ENCODE measurements at regions not wholly inside any gene's neighbourhood (a gene's known extent, or its start where the extent isn't known, plus 50 kb on each side); places are given as distances from the start of the nearest gene placed in this dataset.

GRCh38 chr12:126648074-126648473, 1582.8 kb downstream of the AACS start:
- ChIA-PET CTCF (ENCODE audit: partially characterized antibody) (interaction anchor here (0.5 to 1.2 kb wide), 3 partner anchors 11 to 50 kb away, joined by 3 to 4 read pairs (median 4); no protein-coding TSS in a partner anchor), POLR2A (ENCODE audit: partially characterized antibody) (no interaction called here)
- Histone ChIP-seq H3K9ac (replicated peaks in 1 of 4; ENCODE audit: extremely low read depth in 1 of 4, low read depth in 3 of 4, low read length in 3 of 4) (no peak overlapping the region), H3K4me2 (ENCODE audit: insufficient read depth in 1 of 2, low read depth in 2 of 2, low read length in 2 of 2) (no peak overlapping the region), H2BK20ac (ENCODE audit: low read length) (no peak overlapping the region), H2BK5ac (ENCODE audit: low read depth, low read length) (no peak overlapping the region), H3K27me3 (replicated peaks in 1 of 4; ENCODE audit: control insufficient read depth in 3 of 4, extremely low read depth in 1 of 4, insufficient read depth in 3 of 4, low read length in 3 of 4) (no peaks in the 10 kb centered on the region), H3K18ac (ENCODE audit: extremely low read depth, low read length) (no peak overlapping the region), H3K14ac (ENCODE audit: insufficient read length) (no peak overlapping the region), H2BK120ac (replicated peaks; ENCODE audit: low read depth, low read length) (no peak overlapping the region), H2BK12ac (ENCODE audit: low read depth, low read length) (no peak overlapping the region), H2AFZ (ENCODE audit: low read length) (no peak overlapping the region), H2BK15ac (ENCODE audit: low read length) (no peak overlapping the region), H3K79me1 (ENCODE audit: low read depth, low read length) (no peaks in the 10 kb centered on the region), H4K91ac (replicated peaks; ENCODE audit: insufficient read length, low read length) (no peak overlapping the region), H2AK5ac (ENCODE audit: low read depth, low read length) (no peak overlapping the region), H3K23me2 (ENCODE audit: low read depth, low read length) (no peaks in the 10 kb centered on the region), H3K9me3 (ENCODE audit: insufficient read depth in 2 of 2, low read depth in 1 of 2, low read length in 1 of 2) (no peaks in the 10 kb centered on the region), H3K23ac (ENCODE audit: insufficient read length) (no peak overlapping the region), H4K20me1 (replicated peaks in 1 of 2; ENCODE audit: control insufficient read depth in 1 of 2, insufficient read depth in 2 of 2, low read length in 2 of 2) (no peaks in the 10 kb centered on the region), H3K36me3 (ENCODE audit: control insufficient read depth in 2 of 4, insufficient read depth in 4 of 4, low read length in 3 of 4) (no peaks in the 10 kb centered on the region), H3K56ac (replicated peaks; ENCODE audit: insufficient read length, low read depth, low read length) (no peak overlapping the region), H3K4me1 (replicated peaks in 1 of 4; ENCODE audit: control insufficient read depth in 3 of 4, insufficient read depth in 4 of 4, low read length in 3 of 4) (no peaks in the 10 kb centered on the region), H4K8ac (ENCODE audit: extremely low read depth, insufficient read depth, low read length) (no peak overlapping the region), H3K4me3 (ENCODE audit: extremely low read depth in 1 of 4, insufficient read depth in 2 of 4, low read depth in 3 of 4, low read length in 4 of 4) (no peak overlapping the region), H3K27ac (ENCODE audit: low read depth, low read length) (no peak overlapping the region), H3K79me2 (ENCODE audit: control insufficient read depth in 1 of 2, insufficient read depth in 2 of 2, low read length in 2 of 2) (no peaks in the 10 kb centered on the region), H3K4ac (replicated peaks; ENCODE audit: insufficient read length, low read depth, low read length) (no peak overlapping the region), H4K5ac (ENCODE audit: insufficient read length, low read depth, low read length) (no peak overlapping the region)
- FAIRE-seq, result no peak
- 92% methylated on average over 5 of the region's 5 CpGs; no CpG with 5 or more reads in 1 of the 2 experiments for WGBS, 2 experiments (ENCODE audit: extremely low coverage in 1 of 2, insufficient coverage in 1 of 2, insufficient read length in 1 of 2, insufficient replicate concordance in 2 of 2, low coverage in 1 of 2, low lambda C conversion rate in 2 of 2, missing lambda C conversion rate in 1 of 2)
- DNase-seq (ENCODE audit: low read depth in 1 of 2, low spot score in 2 of 2), result no peak
- TF ChIP-seq TEAD4 (IDR thresholded peaks at IDR 0.05; ENCODE audit: low read depth, low read length), result no peak
- no peak for TF ChIP-seq POLR2A (IDR thresholded peaks at IDR 0.05; ENCODE audit: control extremely low read depth in 1 of 2, low read depth in 2 of 2, low read length in 2 of 2)
- TF ChIP-seq, protein P1, sequence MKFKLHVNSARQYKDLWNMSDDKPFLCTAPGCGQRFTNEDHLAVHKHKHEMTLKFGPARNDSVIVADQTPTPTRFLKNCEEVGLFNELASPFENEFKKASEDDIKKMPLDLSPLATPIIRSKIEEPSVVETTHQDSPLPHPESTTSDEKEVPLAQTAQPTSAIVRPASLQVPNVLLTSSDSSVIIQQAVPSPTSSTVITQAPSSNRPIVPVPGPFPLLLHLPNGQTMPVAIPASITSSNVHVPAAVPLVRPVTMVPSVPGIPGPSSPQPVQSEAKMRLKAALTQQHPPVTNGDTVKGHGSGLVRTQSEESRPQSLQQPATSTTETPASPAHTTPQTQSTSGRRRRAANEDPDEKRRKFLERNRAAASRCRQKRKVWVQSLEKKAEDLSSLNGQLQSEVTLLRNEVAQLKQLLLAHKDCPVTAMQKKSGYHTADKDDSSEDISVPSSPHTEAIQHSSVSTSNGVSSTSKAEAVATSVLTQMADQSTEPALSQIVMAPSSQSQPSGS (IDR thresholded peaks at IDR 0.05; ENCODE audit: low read length), result no peak
- no peak for TF ChIP-seq POLR2AphosphoS5 (IDR thresholded peaks at IDR 0.05; ENCODE audit: low read depth, low read length)
- TF ChIP-seq, protein P2, sequence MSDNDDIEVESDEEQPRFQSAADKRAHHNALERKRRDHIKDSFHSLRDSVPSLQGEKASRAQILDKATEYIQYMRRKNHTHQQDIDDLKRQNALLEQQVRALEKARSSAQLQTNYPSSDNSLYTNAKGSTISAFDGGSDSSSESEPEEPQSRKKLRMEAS (IDR thresholded peaks at IDR 0.05), result no peak
- no peak for TF ChIP-seq CTCF (IDR thresholded peaks at IDR 0.05; ENCODE audit: control extremely low read depth in 1 of 3, insufficient read depth in 1 of 3, low read depth in 1 of 3, low read length in 3 of 3)
- TF ChIP-seq SRF (IDR thresholded peaks at IDR 0.05; ENCODE audit: low read depth, low read length), result no peak
- no peak for TF ChIP-seq TAF7 (optimal IDR thresholded peaks at IDR 0.05; ENCODE audit: borderline replicate concordance, low read depth, low read length)
- no peak for TF ChIP-seq CHD1 (IDR thresholded peaks at IDR 0.05; ENCODE audit: low read depth, low read length)
- TF ChIP-seq POU5F1 (IDR thresholded peaks at IDR 0.05; ENCODE audit: low read depth, low read length), result no peak
- no peak for TF ChIP-seq SIN3A (conservative IDR thresholded peaks at IDR 0.05 in 1 of 2, IDR thresholded peaks at IDR 0.05 in 1 of 2; ENCODE audit: low read depth in 1 of 2, low read length in 2 of 2)
